Panc1 (cell line): ENCODE measurements at regions not wholly inside any gene's neighbourhood (a gene's known extent, or its start where the extent isn't known, plus 50 kb on each side); places are given as distances from the start of the nearest gene placed in this dataset.
"Not testable (repeated sequence)": the region's sequence is repeated elsewhere in the genome, so short reads cannot be mapped to it uniquely, and the experiment has no call there.

Experiments used
- ATAC-seq: fragments of 200-7000 bp; cut with Tn5 transposase; 2 replicates; pipeline ENCODE4 v1.9.1; 2020; ENCODE audit warnings: mild to moderate bottlenecking, moderate library complexity
- BruUV-seq: library from RNA; stranded (reverse); fragments of 400-500 nt; replicated peaks from 2 replicates; lab custom pipeline; 2021; lab: Mats Ljungman, UMichigan
- CTCF ChIA-PET: fragments of 300-600 bp; sonication (Branson Sonifier 250); formaldehyde crosslinking; loops from one replicate; lab custom pipeline; 2022; ENCODE audit warnings: antibody characterized with exemption; lab: Charles Lee
- POLR2A ChIA-PET: fragments of 300-600 bp; sonication (Branson Sonifier 250); formaldehyde crosslinking; loops from one replicate; lab custom pipeline; 2022; ENCODE audit warnings: antibody characterized with exemption; lab: Charles Lee
- DNase-seq: peaks from one replicate; pipeline ENCODE4 v3.0.0-alpha.2; 2010; ENCODE audit warnings: low read depth, low spot score
- H3K27ac ChIP-seq: 2 replicates; pipeline ENCODE4 v1.5.1; 2011; ENCODE audit warnings: mild to moderate bottlenecking, low read length, inconsistent platforms
- H3K27me3 ChIP-seq: fragments of 200-500 bp; sonication (Bioruptor generic); 2 replicates; pipeline ENCODE4 v1.6.0; 2014; ENCODE audit warnings: low read length, inconsistent platforms; ENCODE audit not compliant: control insufficient read depth, insufficient read depth
- H3K36me3 ChIP-seq: fragments of 200-500 bp; sonication (Bioruptor generic); 2 replicates; pipeline ENCODE4 v1.5.1; 2014; ENCODE audit warnings: inconsistent platforms, mild to moderate bottlenecking, low read length, moderate library complexity; ENCODE audit not compliant: control insufficient read depth, insufficient read depth
- H3K4me1 ChIP-seq: 2 replicates; pipeline ENCODE4 v1.5.1; 2011; ENCODE audit warnings: inconsistent platforms, mild to moderate bottlenecking, low read length, moderate library complexity; ENCODE audit not compliant: control insufficient read depth, insufficient read depth
- H3K4me3 ChIP-seq, 2 experiments: 2 replicates each; pipeline ENCODE4 v1.5.1; 2011 to 2012; ENCODE audit warnings: low read depth in 2 of 2, low read length in 2 of 2, mild to moderate bottlenecking in 2 of 2, inconsistent platforms in 1 of 2, moderate library complexity in 1 of 2
- H3K9me3 ChIP-seq: fragments of 200-500 bp; sonication (Bioruptor generic); 2 replicates; pipeline ENCODE4 v1.5.1; 2014; ENCODE audit warnings: low read depth, mild to moderate bottlenecking, inconsistent platforms, low read length, moderate library complexity; ENCODE audit not compliant: control insufficient read depth, insufficient read depth
- POLR2AphosphoS5 ChIP-seq: IDR thresholded peaks from 2 replicates; pipeline ENCODE4 v1.6.1; 2012; ENCODE audit warnings: mild to moderate bottlenecking, low read depth, low read length, moderate library complexity
- SIN3A ChIP-seq: IDR thresholded peaks from 2 replicates; pipeline ENCODE4 v1.6.1; 2012; ENCODE audit warnings: low read depth, mild to moderate bottlenecking, low read length, moderate library complexity, borderline replicate concordance; ENCODE audit not compliant: insufficient read depth
- TCF7L2 ChIP-seq: IDR thresholded peaks from 2 replicates; pipeline ENCODE4 v1.6.1; 2011; ENCODE audit warnings: mild to moderate bottlenecking, low read depth, low read length, inconsistent platforms
- in situ Hi-C: cut with HindIII; loops from 2 replicates; pipeline ENCODE4 v1.10.0; 2016; ENCODE audit warnings: low sequenced_read_pairs, low pct_unique_long_range_greater_than_20kb
- intact Hi-C: fragments of 100-400 bp; cut with micrococcal nuclease; formaldehyde crosslinking; loops from one replicate; pipeline ENCODE4 v1.10.0; 2022; ENCODE audit not compliant: unreplicated experiment
- TF ChIP-seq, protein P1 (sequence below), 2 experiments: IDR thresholded peaks; 2 replicates each; pipeline ENCODE4 v1.6.1; 2011 to 2012; ENCODE audit warnings: low read depth in 2 of 2, control low read depth in 1 of 2, low read length in 1 of 2, mild to moderate bottlenecking in 1 of 2, moderate library complexity in 1 of 2; ENCODE audit not compliant: insufficient read depth in 1 of 2
- TF ChIP-seq, protein P2 (sequence below): fragments of 450-650 bp; IDR thresholded peaks from 2 replicates; pipeline ENCODE4 v1.5.1; 2017; ENCODE audit warnings: mild to moderate bottlenecking

- intact Hi-C loops (no loop called here), in situ Hi-C loops (no loop called here)
- Histone ChIP-seq H3K9me3 (no peaks in the 10 kb centered on the region), H3K4me1 (no peaks in the 10 kb centered on the region), H3K4me3 (no peak overlapping the region), H3K36me3 (no peaks in the 10 kb centered on the region), H3K27ac (no peak overlapping the region), H3K27me3 (peaks cover 7% of the 10 kb centered on the region; the same call in 1 of the 2 replicates)
- CTCF ChIA-PET = no interaction called here
- ATAC-seq = no peak
- BruUV-seq = no TSS peak
- POLR2A ChIA-PET = no interaction called here
- TF ChIP-seq SIN3A = no peak
- TF ChIP-seq, protein P1, sequence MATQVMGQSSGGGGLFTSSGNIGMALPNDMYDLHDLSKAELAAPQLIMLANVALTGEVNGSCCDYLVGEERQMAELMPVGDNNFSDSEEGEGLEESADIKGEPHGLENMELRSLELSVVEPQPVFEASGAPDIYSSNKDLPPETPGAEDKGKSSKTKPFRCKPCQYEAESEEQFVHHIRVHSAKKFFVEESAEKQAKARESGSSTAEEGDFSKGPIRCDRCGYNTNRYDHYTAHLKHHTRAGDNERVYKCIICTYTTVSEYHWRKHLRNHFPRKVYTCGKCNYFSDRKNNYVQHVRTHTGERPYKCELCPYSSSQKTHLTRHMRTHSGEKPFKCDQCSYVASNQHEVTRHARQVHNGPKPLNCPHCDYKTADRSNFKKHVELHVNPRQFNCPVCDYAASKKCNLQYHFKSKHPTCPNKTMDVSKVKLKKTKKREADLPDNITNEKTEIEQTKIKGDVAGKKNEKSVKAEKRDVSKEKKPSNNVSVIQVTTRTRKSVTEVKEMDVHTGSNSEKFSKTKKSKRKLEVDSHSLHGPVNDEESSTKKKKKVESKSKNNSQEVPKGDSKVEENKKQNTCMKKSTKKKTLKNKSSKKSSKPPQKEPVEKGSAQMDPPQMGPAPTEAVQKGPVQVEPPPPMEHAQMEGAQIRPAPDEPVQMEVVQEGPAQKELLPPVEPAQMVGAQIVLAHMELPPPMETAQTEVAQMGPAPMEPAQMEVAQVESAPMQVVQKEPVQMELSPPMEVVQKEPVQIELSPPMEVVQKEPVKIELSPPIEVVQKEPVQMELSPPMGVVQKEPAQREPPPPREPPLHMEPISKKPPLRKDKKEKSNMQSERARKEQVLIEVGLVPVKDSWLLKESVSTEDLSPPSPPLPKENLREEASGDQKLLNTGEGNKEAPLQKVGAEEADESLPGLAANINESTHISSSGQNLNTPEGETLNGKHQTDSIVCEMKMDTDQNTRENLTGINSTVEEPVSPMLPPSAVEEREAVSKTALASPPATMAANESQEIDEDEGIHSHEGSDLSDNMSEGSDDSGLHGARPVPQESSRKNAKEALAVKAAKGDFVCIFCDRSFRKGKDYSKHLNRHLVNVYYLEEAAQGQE (IDR thresholded peaks at IDR 0.05; ENCODE audit: insufficient read depth in 1 of 2, low read depth in 2 of 2, low read length in 1 of 2) = no peak
- TF ChIP-seq, protein P2, sequence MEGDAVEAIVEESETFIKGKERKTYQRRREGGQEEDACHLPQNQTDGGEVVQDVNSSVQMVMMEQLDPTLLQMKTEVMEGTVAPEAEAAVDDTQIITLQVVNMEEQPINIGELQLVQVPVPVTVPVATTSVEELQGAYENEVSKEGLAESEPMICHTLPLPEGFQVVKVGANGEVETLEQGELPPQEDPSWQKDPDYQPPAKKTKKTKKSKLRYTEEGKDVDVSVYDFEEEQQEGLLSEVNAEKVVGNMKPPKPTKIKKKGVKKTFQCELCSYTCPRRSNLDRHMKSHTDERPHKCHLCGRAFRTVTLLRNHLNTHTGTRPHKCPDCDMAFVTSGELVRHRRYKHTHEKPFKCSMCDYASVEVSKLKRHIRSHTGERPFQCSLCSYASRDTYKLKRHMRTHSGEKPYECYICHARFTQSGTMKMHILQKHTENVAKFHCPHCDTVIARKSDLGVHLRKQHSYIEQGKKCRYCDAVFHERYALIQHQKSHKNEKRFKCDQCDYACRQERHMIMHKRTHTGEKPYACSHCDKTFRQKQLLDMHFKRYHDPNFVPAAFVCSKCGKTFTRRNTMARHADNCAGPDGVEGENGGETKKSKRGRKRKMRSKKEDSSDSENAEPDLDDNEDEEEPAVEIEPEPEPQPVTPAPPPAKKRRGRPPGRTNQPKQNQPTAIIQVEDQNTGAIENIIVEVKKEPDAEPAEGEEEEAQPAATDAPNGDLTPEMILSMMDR = no peak
- no peak for TF ChIP-seq POLR2AphosphoS5
- no peak for TF ChIP-seq TCF7L2
- no peak for DNase-seq
These were observed 164.8 kb downstream of the DEPDC1B start for GRCh38 chr5:60535198-60535597.

- BruUV-seq = no TSS peak
- no peaks in the 10 kb centered on the region for H3K4me1 ChIP-seq
- H3K9me3 ChIP-seq = no peaks in the 10 kb centered on the region
- in situ Hi-C loops (no loop called here), intact Hi-C loops (no loop called here)
- H3K27me3 ChIP-seq = peaks cover 3% of the 10 kb centered on the region; the same call in 1 of the 2 replicates
- ChIA-PET CTCF (no interaction called here), POLR2A (no interaction called here)
- no peak overlapping the region for H3K27ac ChIP-seq
- H3K4me3 ChIP-seq = no peak overlapping the region
- H3K36me3 ChIP-seq = no peaks in the 10 kb centered on the region
- no peak for DNase-seq
- ATAC-seq = 0 out of 2 replicates have a peak, but pooled peaks have one; percentile 42
- TF ChIP-seq, protein P2 = peak; percentile 22
- TF ChIP-seq POLR2AphosphoS5 = no peak
These were observed 166.2 kb downstream of the DEPDC1B start for GRCh38 chr5:60533789-60534188.

- intact Hi-C loops, H3K27ac ChIP-seq, DNase-seq, H3K36me3 ChIP-seq, POLR2A ChIA-PET, CTCF ChIA-PET, in situ Hi-C loops, H3K4me1 ChIP-seq, BruUV-seq, H3K27me3 ChIP-seq, ATAC-seq, H3K9me3 ChIP-seq, H3K4me3 ChIP-seq: not testable (repeated sequence)
These were observed 167.2 kb downstream of the DEPDC1B start for GRCh38 chr5:60532796-60533195.

- CTCF ChIA-PET, H3K27ac ChIP-seq: not testable (repeated sequence)
These were observed 169.7 kb downstream of the DEPDC1B start for GRCh38 chr5:60530144-60530848.

More at GRCh38 chr5:60530144-60530848, 169.7 kb downstream of the DEPDC1B start:
- POLR2A ChIA-PET, H3K4me3 ChIP-seq, H3K9me3 ChIP-seq, H3K27me3 ChIP-seq, H3K36me3 ChIP-seq, intact Hi-C loops, H3K4me1 ChIP-seq, in situ Hi-C loops, BruUV-seq, DNase-seq, ATAC-seq: not testable (repeated sequence)
